M059J (cell line): ENCODE measurements at regions not wholly inside any gene's neighbourhood (a gene's known extent, or its start where the extent isn't known, plus 50 kb on each side); places are given as distances from the start of the nearest gene placed in this dataset.
A peak's percentile ranks its signal among the peaks of the same experiment; 100 is the strongest.

ENCODE experiments used
- DNase-seq: peaks from one replicate; pipeline ENCODE4 v3.0.0-alpha.2; 2012; ENCODE audit warnings: low read depth

DNA sequence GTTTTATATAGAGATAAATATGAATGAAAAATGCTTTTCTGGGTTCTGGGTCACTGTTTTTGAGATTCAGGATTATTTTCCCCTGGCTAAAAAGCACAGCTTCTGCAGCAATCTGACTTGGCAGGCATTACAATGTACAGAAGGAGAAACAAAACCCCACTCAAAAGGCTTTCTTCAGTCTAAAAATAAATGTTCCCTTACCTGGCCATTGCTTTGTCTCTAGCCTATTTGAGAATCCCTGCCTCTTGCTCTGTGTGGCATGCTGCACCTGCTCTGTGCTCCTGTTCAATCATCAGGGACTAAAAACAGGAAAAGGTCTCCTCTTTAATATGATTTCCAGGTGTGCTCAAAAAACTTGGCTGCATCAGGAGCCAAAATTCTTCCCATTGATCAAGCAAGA lies 187.4 kb upstream of the STAC start:
- DNase-seq = no peak

DNA sequence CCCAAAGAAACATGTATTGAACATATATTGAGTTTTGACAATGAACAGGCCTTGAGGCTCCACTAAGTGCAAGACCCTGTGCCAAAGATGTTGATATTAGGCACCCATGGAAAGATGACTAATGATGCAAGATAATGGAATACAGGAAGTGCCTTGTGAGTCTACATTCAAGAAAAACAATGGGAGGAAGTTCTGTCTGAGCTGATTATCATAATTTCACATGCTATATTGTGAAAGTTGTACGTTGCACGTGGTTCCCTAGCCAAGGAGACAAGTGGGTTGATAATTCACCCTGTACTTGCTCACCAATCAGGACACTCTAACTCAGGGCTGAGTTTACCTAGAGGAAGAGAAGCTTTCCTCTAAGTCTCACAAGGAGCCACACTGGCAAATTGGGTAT lies 186.9 kb upstream of the STAC start:
- no peak for DNase-seq

DNA sequence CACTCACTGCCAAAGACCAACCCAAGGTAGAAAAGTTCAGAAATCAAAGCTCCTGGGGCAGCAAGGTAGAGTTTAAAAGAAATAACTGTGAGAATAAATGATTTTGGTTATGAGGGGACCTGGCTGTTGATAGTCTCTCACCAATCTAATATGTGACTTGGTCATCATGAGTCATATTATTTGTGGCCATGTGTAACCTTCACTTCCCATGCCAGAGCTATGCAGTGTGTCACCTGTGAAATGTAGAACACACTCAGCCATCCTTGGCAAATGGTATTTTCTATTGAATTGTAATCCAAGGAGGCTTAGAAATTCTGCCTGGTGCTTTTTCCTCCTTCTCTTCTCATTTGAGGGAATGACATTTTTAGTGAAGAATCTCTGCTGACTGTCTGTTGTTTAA lies 184.2 kb upstream of the STAC start:
- DNase-seq = peak; percentile 60

DNA sequence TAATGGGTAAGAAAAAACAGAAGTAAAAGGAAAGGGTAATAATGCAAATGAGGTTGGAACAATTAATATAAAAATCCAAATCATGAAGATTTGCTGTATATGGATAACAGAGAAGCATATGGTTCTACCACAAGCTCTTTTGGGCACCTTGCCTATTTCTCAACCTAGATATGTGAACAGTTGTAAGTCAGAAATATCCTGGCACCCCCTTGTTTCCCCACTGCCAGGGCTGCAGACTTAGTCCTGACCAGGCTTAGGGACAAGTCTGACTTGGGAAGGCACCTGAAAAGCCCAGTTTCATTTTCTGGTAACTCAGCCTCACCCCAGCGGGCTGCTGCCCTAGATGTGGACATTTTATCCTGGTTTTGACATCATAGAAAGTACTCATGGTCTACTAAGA lies 183.2 kb upstream of the STAC start:
- no peak for DNase-seq

DNA sequence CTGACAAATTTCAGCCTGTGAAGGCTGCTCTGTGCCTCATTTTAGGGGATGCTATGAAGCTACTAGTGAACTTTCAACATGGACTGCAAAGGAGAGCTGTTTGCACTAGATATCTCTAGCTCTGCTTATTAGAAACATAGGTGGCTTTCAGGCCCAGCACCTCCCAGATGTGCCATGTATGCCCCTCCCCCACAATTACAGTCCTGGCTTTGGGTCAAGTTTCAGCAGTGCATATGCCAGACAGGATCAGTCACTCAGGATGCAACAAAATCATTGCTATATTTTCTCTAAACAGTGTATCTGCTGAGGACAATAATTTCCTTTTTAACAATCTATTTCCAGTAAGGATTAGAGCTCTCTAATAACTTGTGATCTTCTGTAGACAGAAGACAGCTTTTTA lies 178.8 kb upstream of the STAC start:
- DNase-seq = no peak

DNA sequence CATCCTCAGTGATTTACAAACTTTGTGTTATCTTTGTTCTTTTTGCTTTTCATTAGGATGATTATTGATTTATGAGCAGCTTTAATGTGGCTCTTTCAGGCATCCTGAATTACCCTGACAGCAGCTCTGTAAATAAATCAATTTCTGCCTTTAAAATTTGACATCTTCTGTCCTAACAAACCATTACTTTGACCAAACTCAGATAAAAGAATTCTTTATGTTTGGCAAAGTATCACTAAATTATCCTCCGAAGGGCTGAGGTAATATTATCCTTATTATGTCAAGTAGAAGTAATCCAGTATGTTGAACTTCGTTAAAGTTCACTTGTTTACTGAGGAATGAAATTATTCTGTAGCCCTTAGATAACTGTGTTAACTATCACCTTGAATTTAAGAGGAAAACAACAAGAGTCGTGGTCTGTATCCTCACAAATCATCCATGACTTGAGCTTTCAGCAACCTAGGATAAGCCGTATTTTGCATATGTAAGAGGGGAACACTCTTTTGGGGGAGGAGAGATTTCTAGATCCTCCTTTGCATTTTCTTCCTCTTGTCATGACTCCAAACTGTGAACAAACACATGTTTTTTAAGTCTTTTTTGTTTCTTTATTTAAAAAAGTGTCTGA lies 173.2 kb upstream of the STAC start:
- no peak for DNase-seq

DNA sequence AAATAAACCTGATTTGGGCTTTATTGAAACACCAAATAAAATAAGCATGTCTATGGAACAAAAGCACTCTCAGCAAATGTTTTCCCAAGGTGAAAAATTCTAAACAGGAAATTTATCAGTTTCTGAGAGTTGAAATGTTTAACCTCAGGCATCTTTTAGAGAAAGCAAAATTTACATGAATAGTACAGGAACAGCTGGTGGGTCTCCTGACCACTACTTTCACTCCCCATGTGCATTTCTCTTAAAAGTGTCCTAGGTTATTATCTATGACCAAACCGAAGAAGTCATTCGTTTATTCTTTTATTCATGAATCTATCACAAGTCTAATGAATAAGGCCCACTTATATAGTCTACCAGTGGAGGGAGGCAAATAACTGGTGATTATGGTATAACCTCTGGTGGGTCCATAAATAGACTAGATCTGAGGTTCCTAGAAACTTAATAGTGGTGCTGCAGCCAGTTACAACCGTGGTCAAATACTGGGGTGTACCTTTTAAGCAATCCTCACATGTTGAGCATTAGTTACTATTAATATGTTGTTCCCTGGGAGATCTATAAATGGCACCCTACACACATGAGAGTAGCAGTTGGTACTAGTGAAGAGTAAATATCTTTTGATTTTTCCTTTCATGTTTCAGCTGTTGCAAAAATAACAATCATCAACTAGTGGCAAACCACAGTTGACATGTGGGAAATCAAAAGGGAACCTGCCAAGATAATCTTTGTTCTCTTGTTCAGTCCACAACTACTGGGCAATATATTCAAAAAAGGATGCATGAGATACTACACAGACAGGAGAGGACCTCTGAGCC lies 169.3 kb upstream of the STAC start:
- DNase-seq = peak; percentile 5

DNA sequence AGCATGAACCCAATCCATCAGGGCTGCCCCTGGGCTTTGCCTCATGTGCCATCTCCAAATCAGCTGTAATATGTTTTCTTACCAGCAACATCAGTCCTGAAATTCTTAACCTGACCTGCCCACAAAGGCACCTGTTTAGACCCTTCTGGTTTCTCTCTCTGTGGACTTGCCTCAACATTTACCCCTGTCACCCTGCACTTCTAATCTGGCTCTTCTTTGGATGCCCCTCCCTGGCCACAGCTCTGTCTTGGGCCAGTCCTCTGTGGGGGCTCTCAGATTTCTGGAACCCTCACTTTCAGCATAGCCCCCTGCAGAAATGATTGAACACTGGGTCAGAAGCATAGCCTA lies 168.7 kb upstream of the STAC start:
- no peak for DNase-seq

DNA sequence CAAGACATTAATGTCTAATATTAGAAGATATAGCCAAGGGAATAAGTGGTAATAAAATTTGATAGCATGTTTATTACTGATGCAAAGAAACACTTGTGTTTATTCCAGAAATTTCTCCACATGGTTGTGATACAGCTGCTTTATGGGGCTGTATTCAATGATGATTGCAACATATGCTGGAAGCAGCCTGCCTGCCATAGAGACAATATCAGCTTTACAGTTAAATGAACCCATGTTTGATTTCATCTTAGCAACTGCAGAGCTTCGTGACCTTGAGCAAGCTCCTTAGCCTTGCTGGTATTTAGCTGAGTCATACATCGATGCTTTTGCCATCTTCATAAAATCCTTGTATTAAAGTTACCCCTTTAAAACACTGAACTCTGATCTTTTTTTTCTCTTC lies 168.1 kb upstream of the STAC start:
- DNase-seq = peak; percentile 62

DNA sequence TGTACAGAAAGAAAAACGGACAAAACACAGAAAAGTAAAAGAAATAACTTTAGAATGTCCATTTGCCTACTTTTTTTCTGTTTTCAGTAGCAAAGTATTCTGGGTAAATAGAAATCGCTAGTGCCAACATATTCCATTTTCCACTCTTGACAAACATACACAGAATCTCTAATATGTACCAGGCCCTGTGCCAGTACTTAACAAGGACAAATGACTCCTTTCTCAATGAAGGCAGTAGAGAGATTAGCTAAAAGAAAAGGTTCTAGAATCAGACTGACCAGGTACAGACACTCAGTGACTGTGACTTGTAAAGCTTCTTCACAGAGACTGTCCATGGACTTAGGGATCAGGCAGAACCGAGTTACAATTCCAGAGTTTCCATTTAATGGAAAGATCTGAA lies 165.8 kb upstream of the STAC start:
- no peak for DNase-seq

DNA sequence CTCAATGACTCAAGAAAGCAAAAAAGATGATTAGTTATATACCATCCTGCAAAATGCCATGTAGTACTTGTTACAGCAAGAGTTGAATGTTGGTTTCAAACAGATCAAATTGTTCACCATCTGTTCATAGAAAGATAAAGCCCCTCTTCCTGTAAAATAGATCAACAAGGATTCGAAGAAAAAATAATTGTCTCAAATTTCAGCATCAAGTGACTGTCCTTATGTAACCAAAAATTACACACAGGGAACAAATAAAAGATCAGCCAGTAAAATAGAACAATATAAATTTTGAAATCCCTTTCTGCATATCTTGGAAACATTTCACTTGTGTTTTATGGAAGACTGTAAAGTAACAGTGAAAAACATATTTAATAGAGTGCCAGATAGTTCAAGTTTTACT lies 165.1 kb upstream of the STAC start:
- no peak for DNase-seq

DNA sequence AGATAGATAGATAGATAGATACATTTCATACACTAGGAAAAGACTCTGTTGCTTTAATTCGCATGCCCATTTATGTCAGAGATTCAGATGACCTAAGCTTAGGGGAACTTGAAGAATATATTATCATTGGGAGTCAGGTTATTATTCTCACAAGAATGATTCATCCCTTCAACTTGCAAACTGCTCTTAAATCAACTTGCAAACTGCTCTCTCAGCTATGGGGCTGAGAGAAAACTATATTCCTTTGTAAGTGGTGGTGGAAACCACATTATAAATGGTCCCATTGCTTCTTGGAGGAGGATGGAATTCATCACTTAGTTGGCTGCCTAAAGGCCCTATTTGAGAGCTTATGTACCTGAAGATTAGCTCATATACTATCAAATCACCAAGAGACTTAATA lies 160.9 kb upstream of the STAC start:
- DNase-seq = peak; percentile 74

DNA sequence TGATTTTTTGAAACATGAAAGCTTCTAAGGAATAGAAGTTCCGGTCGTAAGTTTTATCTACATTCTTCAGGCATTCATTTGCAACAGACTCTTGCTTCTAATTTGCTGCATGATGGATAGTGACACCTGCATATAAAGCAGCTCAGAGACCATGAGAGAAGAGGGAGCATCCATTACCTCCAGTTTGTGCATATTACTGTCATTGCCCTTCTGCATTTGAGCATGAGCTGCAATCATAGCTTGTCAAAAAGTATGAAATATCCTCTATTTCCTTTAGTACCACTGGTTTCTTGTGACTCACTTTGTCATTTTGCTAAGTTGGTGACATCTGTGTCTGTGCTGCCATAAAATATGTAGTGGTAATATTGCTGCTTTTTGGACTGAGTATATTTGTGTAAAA lies 160.1 kb upstream of the STAC start:
- no peak for DNase-seq

DNA sequence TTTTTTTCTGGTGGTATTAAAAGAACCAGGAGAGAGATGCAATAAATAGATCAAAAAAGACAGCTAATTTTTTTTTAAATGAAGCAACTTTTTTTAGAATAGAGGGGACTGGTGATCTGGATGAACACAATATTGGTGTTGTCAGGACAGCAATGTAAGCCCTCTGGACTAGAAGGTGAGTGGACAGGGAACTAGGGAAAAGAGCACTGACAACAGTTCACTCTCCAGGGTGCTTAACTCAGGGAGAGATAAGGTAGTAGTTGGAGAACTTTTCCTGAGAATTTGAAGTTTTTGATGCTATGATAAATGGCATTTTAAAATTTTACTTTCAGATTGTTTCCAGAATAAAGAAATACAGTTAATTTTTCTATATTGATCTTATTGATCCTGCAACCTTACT lies 158.3 kb upstream of the STAC start:
- no peak for DNase-seq

DNA sequence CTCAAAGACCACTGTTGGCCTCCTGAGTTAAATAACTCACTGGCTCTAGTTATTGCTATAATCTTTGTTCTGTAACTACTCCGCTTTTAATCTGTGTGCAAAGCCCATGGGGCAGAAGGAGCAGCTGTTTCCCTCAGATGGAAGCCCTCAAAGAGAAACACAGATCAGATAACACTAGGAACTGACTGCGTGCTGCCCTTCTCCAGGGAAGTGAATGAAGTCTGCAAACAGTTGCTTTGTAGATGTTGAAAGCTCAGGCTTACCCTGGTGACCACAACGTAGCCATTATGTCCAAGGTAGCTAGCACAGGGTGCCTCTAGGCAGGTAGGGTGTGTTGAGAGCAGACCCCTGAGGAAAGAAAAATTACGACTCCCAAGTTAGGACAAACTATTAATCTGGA lies 152.3 kb upstream of the STAC start:
- no peak for DNase-seq

DNA sequence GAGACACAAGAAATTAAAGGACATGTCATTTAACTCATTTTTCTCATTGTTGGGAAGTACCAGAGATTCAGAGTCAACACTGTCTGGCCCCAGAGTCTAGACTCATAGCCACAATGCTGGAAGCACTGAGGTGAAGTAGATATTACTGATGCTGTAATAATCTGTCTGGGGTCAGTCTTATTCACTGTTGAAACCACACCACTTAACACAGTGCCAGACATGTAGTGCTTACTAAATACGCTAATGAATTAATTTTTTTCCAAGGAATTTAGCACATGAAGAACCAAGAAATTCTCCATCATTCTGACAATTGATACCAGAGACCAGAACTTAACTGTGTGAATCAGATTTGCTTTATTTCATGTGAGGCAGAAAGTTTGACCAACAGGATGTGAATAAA lies 150.8 kb upstream of the STAC start:
- DNase-seq = no peak

DNA sequence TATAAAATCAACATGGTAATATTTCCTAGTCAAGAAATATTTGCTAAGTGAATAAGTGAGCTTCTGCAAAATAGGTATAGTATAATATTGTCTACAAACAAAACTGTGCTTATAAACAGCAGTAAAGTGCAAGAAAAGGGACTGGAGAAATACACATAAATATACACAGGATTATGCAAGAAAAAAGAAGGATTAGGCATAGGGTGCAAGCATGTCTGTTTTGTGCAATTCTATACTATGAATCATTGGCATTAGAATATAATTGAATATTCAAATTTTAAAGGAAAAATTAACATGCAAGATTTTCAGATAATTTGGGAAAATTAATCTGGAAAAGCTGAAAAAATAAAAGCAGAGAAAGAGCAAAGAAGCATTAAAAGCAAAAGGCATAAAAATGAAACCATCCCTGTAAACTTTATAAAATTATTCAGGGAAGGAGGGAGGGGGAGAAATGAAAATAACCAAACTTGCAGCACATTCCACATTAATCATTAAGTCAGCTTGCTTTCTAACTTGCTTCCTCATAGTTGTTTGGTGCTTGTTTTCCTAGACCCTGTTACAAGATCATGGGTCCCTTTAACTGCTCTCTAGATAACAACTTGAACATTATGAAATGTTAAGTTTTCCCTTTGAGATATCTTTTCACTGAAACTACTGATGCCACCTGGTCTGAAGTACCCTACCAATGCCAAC lies 147.4 kb upstream of the STAC start:
- DNase-seq = no peak

DNA sequence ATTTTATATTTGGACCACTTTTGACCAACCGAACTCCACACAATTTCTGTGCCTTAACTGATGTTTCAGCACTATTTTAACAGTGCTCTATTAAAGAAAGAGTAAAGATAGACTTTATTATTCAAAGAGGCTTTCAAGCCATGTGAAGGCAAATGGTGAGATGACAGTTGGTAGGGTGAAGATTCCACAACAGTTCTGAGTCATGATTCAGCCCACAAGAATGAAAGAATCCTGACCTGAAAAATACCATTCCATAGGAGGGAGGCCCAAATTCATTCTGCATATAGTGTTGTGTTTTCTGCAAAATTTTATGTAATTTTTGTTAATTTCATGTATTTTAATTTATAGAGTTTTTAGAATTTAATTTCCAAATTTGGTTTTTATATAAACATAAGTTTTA lies 135.6 kb upstream of the STAC start:
- peak; percentile 68 for DNase-seq

DNA sequence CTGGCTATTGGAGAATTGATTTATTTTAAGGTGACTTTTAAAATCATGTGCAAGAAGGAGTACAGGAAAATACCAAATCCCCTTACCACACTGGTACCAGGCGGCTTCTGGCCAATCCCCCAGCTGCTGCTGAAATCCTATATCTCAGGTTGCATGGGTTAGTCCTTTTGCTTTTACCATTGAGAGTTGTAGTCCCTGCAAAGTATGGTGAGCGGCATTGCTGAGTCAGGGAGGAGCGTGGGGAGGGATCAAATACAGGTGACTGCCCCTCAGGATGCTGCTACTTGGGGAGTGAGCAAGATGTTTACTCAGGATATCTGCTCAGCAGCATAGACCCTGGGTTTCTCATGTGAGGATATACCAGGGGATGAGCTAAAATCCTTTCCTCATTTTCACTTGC lies 131.9 kb upstream of the STAC start:
- DNase-seq = no peak

DNA sequence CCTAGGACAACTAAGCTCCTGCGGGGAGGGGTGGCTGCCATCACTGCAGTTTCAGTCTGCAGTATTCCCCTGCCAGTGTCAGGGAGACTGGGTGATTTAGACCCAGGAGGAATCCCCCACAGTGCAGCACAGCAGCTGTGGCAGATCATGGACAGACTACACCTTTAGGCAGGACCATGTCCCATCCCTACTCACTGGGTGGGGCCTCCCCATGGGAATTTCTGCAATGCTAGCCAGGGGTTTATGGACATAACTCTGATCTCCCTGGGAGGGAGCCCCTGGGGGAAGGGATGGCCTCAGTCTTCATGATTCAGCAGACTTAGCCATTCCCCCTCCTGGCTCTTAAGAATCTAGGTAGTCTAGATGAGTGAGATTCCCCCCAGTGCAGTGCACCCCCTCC lies 130.1 kb upstream of the STAC start:
- DNase-seq = no peak

DNA sequence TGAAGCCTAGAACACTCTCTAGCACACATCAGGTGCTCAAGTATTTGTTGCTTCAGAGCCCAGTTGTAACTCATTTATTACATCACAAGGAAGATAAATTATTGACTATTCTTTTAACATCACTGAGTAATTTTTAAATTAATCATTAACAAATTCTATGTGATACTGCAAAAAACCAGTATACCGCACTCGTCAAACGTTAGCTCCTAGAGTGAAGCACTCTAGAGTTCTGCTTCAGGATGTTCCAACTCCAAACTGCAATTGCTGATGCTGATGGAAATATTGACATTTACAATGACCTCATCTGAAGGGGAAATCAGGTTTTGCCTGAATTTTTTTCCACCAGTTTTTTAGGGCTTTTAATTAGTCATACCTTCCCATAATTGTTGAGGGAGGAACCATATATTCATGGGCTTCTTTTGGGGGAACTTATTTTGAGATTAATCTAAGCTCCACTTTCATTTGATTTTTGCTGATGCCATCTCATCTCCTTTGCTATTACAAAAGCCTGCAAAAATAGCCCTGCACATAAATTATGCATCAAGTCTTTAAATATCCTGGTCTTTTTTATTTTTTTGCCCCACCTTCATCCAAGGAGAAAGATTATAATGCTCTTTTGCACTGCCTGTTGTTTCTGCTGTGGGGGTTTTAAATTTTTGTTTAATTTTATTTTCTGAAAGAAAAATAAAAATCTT lies 123.0 kb upstream of the STAC start:
- no peak for DNase-seq

DNA sequence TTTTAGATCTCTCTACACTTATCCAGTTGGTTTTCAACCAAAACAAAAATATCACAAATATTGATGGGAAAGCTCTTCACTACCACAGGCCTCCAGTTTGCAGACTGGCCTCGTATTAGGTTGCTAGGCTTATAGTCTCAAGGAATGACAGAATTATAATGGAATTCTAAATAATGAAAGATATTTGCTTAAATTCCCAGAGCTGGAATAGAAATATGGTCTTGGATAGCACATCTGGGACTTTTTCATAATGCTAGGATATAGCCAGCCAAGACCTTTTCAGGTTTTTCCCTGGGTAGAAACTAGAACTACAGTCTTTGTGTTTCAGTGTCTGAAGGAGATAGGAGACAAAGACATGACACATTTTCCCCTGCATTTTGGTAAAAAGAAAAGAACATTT lies 121.9 kb upstream of the STAC start:
- no peak for DNase-seq

DNA sequence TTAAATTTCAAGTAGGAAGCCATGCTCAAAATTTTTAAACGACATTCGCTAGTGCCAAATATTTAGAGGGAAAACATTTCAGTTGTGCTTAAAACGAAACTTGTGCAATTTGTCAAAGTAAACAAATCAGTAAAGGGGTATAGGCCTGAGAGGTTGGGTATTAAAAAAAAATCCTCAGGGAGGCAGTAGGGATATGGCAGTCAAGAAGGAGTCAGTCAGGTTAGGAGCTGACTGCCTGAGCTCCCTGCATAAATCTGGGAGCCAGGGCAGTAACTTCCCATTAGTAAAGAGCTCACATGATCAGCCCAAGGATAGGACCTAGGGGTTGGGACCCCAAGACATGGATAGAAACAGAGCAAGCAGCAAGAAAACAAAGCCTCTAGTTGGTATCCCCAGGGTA lies 120.7 kb upstream of the STAC start:
- no peak for DNase-seq
